ENCODE measurements at regions not wholly inside any gene's neighbourhood (a gene's known extent, or its start where the extent isn't known, plus 50 kb on each side); places are given as distances from the start of the nearest gene placed in this dataset.
A peak's percentile ranks its signal among the peaks of the same experiment; 100 is the strongest.

DNA sequence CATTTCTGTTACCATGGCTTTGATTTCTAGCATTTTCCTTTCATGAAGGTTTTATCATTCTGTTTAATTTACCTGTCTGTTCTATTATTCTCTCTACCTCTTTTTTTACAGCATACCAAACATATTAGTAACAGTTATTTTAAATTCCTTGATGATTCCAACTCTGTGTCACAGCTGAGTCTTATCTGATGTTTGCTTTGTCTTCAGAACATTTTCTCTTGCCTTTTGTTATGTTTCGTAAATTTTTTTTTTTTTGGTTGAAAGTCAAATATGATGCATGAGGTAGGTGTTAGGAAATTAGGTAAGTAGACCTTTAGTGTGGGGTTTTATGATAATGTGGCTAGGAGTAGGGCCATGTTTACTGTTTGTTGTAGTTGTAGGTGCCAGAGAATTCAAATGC, 496.4 kb downstream of the FOXG1 start:
- H3K27ac Mint-ChIP-seq: no peak overlapping the region
- no peaks in the 10 kb centered on the region for H3K9me3 Mint-ChIP-seq
- peaks cover 3% of the 10 kb centered on the region for H3K27me3 Mint-ChIP-seq
- TF ChIP-seq, protein P1, sequence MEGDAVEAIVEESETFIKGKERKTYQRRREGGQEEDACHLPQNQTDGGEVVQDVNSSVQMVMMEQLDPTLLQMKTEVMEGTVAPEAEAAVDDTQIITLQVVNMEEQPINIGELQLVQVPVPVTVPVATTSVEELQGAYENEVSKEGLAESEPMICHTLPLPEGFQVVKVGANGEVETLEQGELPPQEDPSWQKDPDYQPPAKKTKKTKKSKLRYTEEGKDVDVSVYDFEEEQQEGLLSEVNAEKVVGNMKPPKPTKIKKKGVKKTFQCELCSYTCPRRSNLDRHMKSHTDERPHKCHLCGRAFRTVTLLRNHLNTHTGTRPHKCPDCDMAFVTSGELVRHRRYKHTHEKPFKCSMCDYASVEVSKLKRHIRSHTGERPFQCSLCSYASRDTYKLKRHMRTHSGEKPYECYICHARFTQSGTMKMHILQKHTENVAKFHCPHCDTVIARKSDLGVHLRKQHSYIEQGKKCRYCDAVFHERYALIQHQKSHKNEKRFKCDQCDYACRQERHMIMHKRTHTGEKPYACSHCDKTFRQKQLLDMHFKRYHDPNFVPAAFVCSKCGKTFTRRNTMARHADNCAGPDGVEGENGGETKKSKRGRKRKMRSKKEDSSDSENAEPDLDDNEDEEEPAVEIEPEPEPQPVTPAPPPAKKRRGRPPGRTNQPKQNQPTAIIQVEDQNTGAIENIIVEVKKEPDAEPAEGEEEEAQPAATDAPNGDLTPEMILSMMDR (conservative IDR thresholded peaks at IDR 0.05): no peak
- DNase-seq (ENCODE audit: extremely low spot score, unreplicated experiment): no peak
- no peak overlapping the region for H3K4me3 Mint-ChIP-seq
- H3K36me3 Mint-ChIP-seq: no peaks in the 10 kb centered on the region
- no peaks in the 10 kb centered on the region for H3K4me1 Mint-ChIP-seq (ENCODE audit: unreplicated experiment)

DNA sequence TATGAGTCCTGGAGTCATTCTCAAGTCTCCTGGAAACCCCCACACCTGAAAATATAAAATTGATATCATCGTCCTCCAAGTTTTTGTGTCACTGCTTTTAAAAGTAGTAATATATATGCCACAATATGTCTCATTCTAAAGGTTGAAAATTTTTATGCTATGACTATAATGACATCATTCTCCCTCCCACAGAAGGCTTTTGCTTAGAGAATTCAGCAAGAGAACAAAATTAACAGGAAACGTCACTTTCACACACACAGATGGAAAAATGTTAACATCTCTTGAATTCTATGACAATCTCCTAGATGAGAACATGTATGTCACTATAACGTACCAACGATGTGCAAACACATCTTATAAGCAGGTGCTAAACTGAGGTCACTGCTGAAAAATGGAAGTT, 498.3 kb downstream of the FOXG1 start:
- H3K4me3 Mint-ChIP-seq: no peak overlapping the region
- no peaks in the 10 kb centered on the region for H3K36me3 Mint-ChIP-seq
- H3K27ac Mint-ChIP-seq: no peak overlapping the region
- peaks cover 3% of the 10 kb centered on the region for H3K27me3 Mint-ChIP-seq
- no peak for DNase-seq (ENCODE audit: extremely low spot score, unreplicated experiment)
- no peaks in the 10 kb centered on the region for H3K9me3 Mint-ChIP-seq
- no peaks in the 10 kb centered on the region for H3K4me1 Mint-ChIP-seq (ENCODE audit: unreplicated experiment)
- TF ChIP-seq, protein P1 (conservative IDR thresholded peaks at IDR 0.05): no peak

DNA sequence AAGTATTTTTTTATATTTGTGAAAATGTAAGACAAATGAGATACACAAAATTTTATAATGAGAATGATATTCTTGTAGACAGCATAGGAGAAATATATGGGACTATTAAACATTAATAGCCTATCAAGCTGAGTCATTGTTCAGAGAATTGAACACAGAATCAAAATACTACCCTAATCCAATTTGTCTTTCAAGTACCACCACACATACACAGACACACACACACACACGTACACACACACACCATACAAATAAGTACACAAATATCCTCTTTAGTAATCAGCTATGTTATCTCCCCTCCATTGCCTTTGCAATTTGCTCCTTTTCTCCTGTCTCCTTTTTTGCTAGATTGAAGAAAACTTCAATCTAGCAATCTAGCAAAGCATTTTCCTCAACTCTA, 499.3 kb downstream of the FOXG1 start:
- H3K27me3 Mint-ChIP-seq: peaks cover 3% of the 10 kb centered on the region
- H3K4me1 Mint-ChIP-seq (ENCODE audit: unreplicated experiment): no peaks in the 10 kb centered on the region
- no peaks in the 10 kb centered on the region for H3K9me3 Mint-ChIP-seq
- H3K4me3 Mint-ChIP-seq: no peak overlapping the region
- no peak overlapping the region for H3K27ac Mint-ChIP-seq
- TF ChIP-seq, protein P1 (conservative IDR thresholded peaks at IDR 0.05): no peak
- no peaks in the 10 kb centered on the region for H3K36me3 Mint-ChIP-seq
- DNase-seq (ENCODE audit: extremely low spot score, unreplicated experiment): no peak

- H3K4me3 Mint-ChIP-seq: no peak overlapping the region
- TF ChIP-seq, protein P1 (conservative IDR thresholded peaks at IDR 0.05): no peak
- H3K27me3 Mint-ChIP-seq: no peaks in the 10 kb centered on the region
- H3K9me3 Mint-ChIP-seq: no peaks in the 10 kb centered on the region
- DNase-seq (ENCODE audit: extremely low spot score, unreplicated experiment): no peak
- no peak overlapping the region for H3K27ac Mint-ChIP-seq
- no peaks in the 10 kb centered on the region for H3K36me3 Mint-ChIP-seq
- H3K4me1 Mint-ChIP-seq (ENCODE audit: unreplicated experiment): peaks cover 4% of the 10 kb centered on the region
Measured at GRCh38 chr14:29271669-29272068, 505.1 kb downstream of the FOXG1 start.

DNA sequence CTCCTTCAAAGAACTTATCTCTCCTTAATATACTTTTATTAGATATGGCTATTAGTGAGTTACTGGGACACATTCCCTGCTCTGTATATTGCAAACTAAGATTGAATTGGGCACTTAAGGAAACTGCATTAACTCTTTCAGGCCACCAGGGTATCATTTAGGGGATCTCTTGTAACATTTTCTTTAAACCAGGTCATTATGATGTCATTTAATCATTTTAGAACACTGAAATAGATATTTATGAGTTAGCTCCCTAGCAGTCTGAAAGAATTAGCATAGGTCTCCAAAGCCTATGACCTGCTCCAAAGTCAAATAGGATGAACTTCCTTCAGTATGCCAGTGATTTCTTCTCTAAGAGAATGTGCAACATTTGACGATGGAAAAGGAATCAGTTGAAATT, 506.9 kb downstream of the FOXG1 start:
- Mint-ChIP-seq H3K27ac (no peak overlapping the region), H3K36me3 (no peaks in the 10 kb centered on the region), H3K4me3 (no peak overlapping the region), H3K27me3 (no peaks in the 10 kb centered on the region), H3K9me3 (no peaks in the 10 kb centered on the region), H3K4me1 (ENCODE audit: unreplicated experiment) (peaks cover 4% of the 10 kb centered on the region)
- TF ChIP-seq, protein P1 (conservative IDR thresholded peaks at IDR 0.05): peak; percentile 43
- no peak for DNase-seq (ENCODE audit: extremely low spot score, unreplicated experiment)
